ENCODE measurements at regions not wholly inside any gene's neighbourhood (a gene's known extent, or its start where the extent isn't known, plus 50 kb on each side); places are given as distances from the start of the nearest gene placed in this dataset.

GRCh38 chr15:39209548-39210211, 371.2 kb upstream of the THBS1 start:
- ChIA-PET CTCF (no interaction called here), POLR2A (no interaction called here)
- no peak for TF ChIP-seq CTCF (IDR thresholded peaks at IDR 0.05)
- Histone ChIP-seq H3K27me3 (ENCODE audit: control insufficient read depth in 1 of 2, insufficient read depth in 2 of 2, low read length in 2 of 2) (no peaks in the 10 kb centered on the region), H3K4me1 (ENCODE audit: insufficient read depth, low read length) (no peaks in the 10 kb centered on the region), H3K9me3 (ENCODE audit: control insufficient read depth in 1 of 2, insufficient read depth in 1 of 2, low read length in 2 of 2) (no peaks in the 10 kb centered on the region), H3K36me3 (ENCODE audit: insufficient read depth, low read length) (no peaks in the 10 kb centered on the region), H3K4me3 (ENCODE audit: low read length) (no peak overlapping the region), H3K27ac (ENCODE audit: low read depth in 1 of 2, low read length in 2 of 2) (no peak overlapping the region)
- H3K36me3 Mint-ChIP-seq (ENCODE audit: low read depth), result no peaks in the 10 kb centered on the region
- no peak overlapping the region for H3K4me3 Mint-ChIP-seq
- intact Hi-C loops (cut with DNase I, micrococcal nuclease), result no loop called here
- peaks cover 26% of the 10 kb centered on the region for H3K27me3 Mint-ChIP-seq
- H3K27ac Mint-ChIP-seq, result no peak overlapping the region
- no peaks in the 10 kb centered on the region for H3K4me1 Mint-ChIP-seq (ENCODE audit: low read depth)
- ATAC-seq (ENCODE audit: poor library complexity), result no peak
- H3K9me3 Mint-ChIP-seq, result peaks cover 5% of the 10 kb centered on the region
- no peak for DNase-seq

- Histone ChIP-seq H3K27me3 (ENCODE audit: control insufficient read depth in 1 of 2, insufficient read depth in 2 of 2, low read length in 2 of 2) (peaks cover 0 to 3% of the 10 kb centered on the region in 2 experiments), H3K36me3 (ENCODE audit: insufficient read depth, low read length) (no peaks in the 10 kb centered on the region), H3K4me3 (ENCODE audit: low read length) (no peak overlapping the region), H3K9me3 (ENCODE audit: control insufficient read depth in 1 of 2, insufficient read depth in 1 of 2, low read length in 2 of 2) (no peaks in the 10 kb centered on the region), H3K4me1 (ENCODE audit: insufficient read depth, low read length) (no peaks in the 10 kb centered on the region), H3K27ac (ENCODE audit: low read depth in 1 of 2, low read length in 2 of 2) (no peak overlapping the region)
- ATAC-seq (ENCODE audit: poor library complexity) (no peak), DNase-seq (no peak)
- ChIA-PET POLR2A (no interaction called here), CTCF (no interaction called here)
- Mint-ChIP-seq H3K36me3 (ENCODE audit: low read depth) (no peaks in the 10 kb centered on the region), H3K4me3 (no peak overlapping the region), H3K27ac (no peak overlapping the region), H3K9me3 (peaks cover 5% of the 10 kb centered on the region), H3K27me3 (peaks cover 24% of the 10 kb centered on the region), H3K4me1 (ENCODE audit: low read depth) (no peaks in the 10 kb centered on the region)
- intact Hi-C loops (cut with DNase I, micrococcal nuclease), result no loop called here
- TF ChIP-seq CTCF (IDR thresholded peaks at IDR 0.05), result no peak
These were observed 369.5 kb upstream of the THBS1 start for GRCh38 chr15:39211108-39211979.

GRCh38 chr15:39213385-39213840, 367.5 kb upstream of the THBS1 start:
- Histone ChIP-seq H3K4me3 (ENCODE audit: low read length) (no peak overlapping the region), H3K36me3 (ENCODE audit: insufficient read depth, low read length) (no peaks in the 10 kb centered on the region), H3K27ac (ENCODE audit: low read depth in 1 of 2, low read length in 2 of 2) (no peak overlapping the region), H3K9me3 (ENCODE audit: control insufficient read depth in 1 of 2, insufficient read depth in 1 of 2, low read length in 2 of 2) (no peaks in the 10 kb centered on the region), H3K4me1 (ENCODE audit: insufficient read depth, low read length) (no peaks in the 10 kb centered on the region), H3K27me3 (ENCODE audit: control insufficient read depth in 1 of 2, insufficient read depth in 2 of 2, low read length in 2 of 2) (peaks cover 0 to 3% of the 10 kb centered on the region in 2 experiments)
- no peaks in the 10 kb centered on the region for H3K4me1 Mint-ChIP-seq (ENCODE audit: low read depth)
- H3K27ac Mint-ChIP-seq, result no peak overlapping the region
- DNase-seq (no peak), ATAC-seq (ENCODE audit: poor library complexity) (no peak)
- POLR2A ChIA-PET, result no interaction called here
- H3K36me3 Mint-ChIP-seq (ENCODE audit: low read depth), result no peaks in the 10 kb centered on the region
- no peak for TF ChIP-seq CTCF (IDR thresholded peaks at IDR 0.05)
- H3K9me3 Mint-ChIP-seq, result peaks cover 14% of the 10 kb centered on the region
- H3K4me3 Mint-ChIP-seq, result no peak overlapping the region
- intact Hi-C loops (cut with DNase I, micrococcal nuclease), result no loop called here
- H3K27me3 Mint-ChIP-seq, result peaks cover 42% of the 10 kb centered on the region
- CTCF ChIA-PET, result no interaction called here

Data from CD4-positive, alpha-beta T cell (primary cell).